ENCODE measurements at regions not wholly inside any gene's neighbourhood (a gene's known extent, or its start where the extent isn't known, plus 50 kb on each side); places are given as distances from the start of the nearest gene placed in this dataset.

GRCh38 chr11:91373497-91373896 lies 851.1 kb upstream of the FAT3 start:
- no peaks in the 10 kb centered on the region for H3K9me3 Mint-ChIP-seq
- H3K27ac Mint-ChIP-seq, result no peak overlapping the region
- no peaks in the 10 kb centered on the region for H3K27me3 Mint-ChIP-seq (ENCODE audit: low read depth, poor library complexity)
- H3K4me1 Mint-ChIP-seq, result peaks cover 4% of the 10 kb centered on the region
- no peak for DNase-seq
- TF ChIP-seq CTCF (IDR thresholded peaks at IDR 0.05), result no peak
- H3K4me3 Mint-ChIP-seq, result no peak overlapping the region
- H3K36me3 Mint-ChIP-seq (ENCODE audit: low read depth), result no peaks in the 10 kb centered on the region

GRCh38 chr11:91366816-91367215 lies 857.8 kb upstream of the FAT3 start:
- Mint-ChIP-seq H3K4me1 (no peaks in the 10 kb centered on the region), H3K4me3 (no peak overlapping the region), H3K9me3 (no peaks in the 10 kb centered on the region), H3K27ac (no peak overlapping the region), H3K27me3 (ENCODE audit: low read depth, poor library complexity) (peaks cover 4% of the 10 kb centered on the region), H3K36me3 (ENCODE audit: low read depth) (no peaks in the 10 kb centered on the region)
- DNase-seq, result no peak
- TF ChIP-seq CTCF (IDR thresholded peaks at IDR 0.05), result no peak

- Mint-ChIP-seq H3K4me1 (no peaks in the 10 kb centered on the region), H3K36me3 (ENCODE audit: low read depth) (no peaks in the 10 kb centered on the region), H3K9me3 (no peaks in the 10 kb centered on the region), H3K4me3 (no peak overlapping the region), H3K27ac (no peak overlapping the region), H3K27me3 (ENCODE audit: low read depth, poor library complexity) (peaks cover 4% of the 10 kb centered on the region)
- no peak for DNase-seq
- TF ChIP-seq CTCF (IDR thresholded peaks at IDR 0.05), result no peak
Observed at GRCh38 chr11:91365986-91366585, 858.5 kb upstream of the FAT3 start.

- no peaks in the 10 kb centered on the region for H3K9me3 Mint-ChIP-seq
- no peak overlapping the region for H3K27ac Mint-ChIP-seq
- H3K4me3 Mint-ChIP-seq, result no peak overlapping the region
- no peak for TF ChIP-seq CTCF (IDR thresholded peaks at IDR 0.05)
- H3K36me3 Mint-ChIP-seq (ENCODE audit: low read depth), result no peaks in the 10 kb centered on the region
- H3K27me3 Mint-ChIP-seq (ENCODE audit: low read depth, poor library complexity), result no peaks in the 10 kb centered on the region
- DNase-seq, result no peak
- H3K4me1 Mint-ChIP-seq, result no peaks in the 10 kb centered on the region
Observed at GRCh38 chr11:91350931-91351330, 873.7 kb upstream of the FAT3 start.

GRCh38 chr11:91326751-91327150 lies 897.9 kb upstream of the FAT3 start:
- TF ChIP-seq CTCF (IDR thresholded peaks at IDR 0.05), result no peak
- Mint-ChIP-seq H3K36me3 (ENCODE audit: low read depth) (no peaks in the 10 kb centered on the region), H3K27ac (no peak overlapping the region), H3K4me3 (no peak overlapping the region), H3K9me3 (peaks cover 11% of the 10 kb centered on the region), H3K27me3 (ENCODE audit: low read depth, poor library complexity) (peaks cover 7% of the 10 kb centered on the region), H3K4me1 (no peaks in the 10 kb centered on the region)
- DNase-seq, result no peak

GRCh38 chr11:91326280-91326679 lies 898.3 kb upstream of the FAT3 start:
- DNase-seq, result no peak
- H3K27me3 Mint-ChIP-seq (ENCODE audit: low read depth, poor library complexity), result peaks cover 4% of the 10 kb centered on the region
- H3K4me3 Mint-ChIP-seq, result no peak overlapping the region
- H3K9me3 Mint-ChIP-seq, result peaks cover 11% of the 10 kb centered on the region
- no peak overlapping the region for H3K27ac Mint-ChIP-seq
- H3K4me1 Mint-ChIP-seq, result no peaks in the 10 kb centered on the region
- no peaks in the 10 kb centered on the region for H3K36me3 Mint-ChIP-seq (ENCODE audit: low read depth)
- TF ChIP-seq CTCF (IDR thresholded peaks at IDR 0.05), result no peak

Measured in nephron progenitor cell (in vitro differentiated cells).